NCI-H146 treated with DMSO at 0.1 percent for 48 hours (cell line): ENCODE measurements at regions not wholly inside any gene's neighbourhood (a gene's known extent, or its start where the extent isn't known, plus 50 kb on each side); places are given as distances from the start of the nearest gene placed in this dataset.
"Not testable (repeated sequence)": the region's sequence is repeated elsewhere in the genome, so short reads cannot be mapped to it uniquely, and the experiment has no call there.

Source experiments
- DNase-seq: peaks from one replicate; lab custom pipeline; 2025; ENCODE audit not compliant: unreplicated experiment; lab: John Stamatoyannopoulos, UW

- no peak for DNase-seq
Measured at GRCh38 chr1:214715126-214715525, 112.1 kb downstream of the CENPF start.

DNA sequence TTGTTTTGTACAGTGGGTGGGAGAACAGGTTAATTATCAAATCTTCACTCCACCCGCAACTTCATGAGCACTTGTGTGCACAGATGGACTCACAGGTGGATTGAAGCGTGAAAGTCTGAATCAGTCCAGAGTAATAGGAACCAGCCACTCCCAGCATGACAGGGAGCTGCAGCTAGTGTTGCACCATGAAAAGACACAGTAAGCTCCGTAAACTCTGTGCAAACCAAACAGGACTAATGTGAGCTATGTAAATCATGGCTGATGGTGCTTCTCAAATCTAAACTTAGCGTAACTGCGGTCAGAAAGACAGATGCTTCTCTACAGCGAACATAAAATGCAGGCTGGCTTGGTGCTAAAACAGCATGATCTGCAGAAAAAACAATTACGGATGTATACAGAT is 114.4 kb downstream of the CENPF start:
- peak; percentile 5 for DNase-seq

DNA sequence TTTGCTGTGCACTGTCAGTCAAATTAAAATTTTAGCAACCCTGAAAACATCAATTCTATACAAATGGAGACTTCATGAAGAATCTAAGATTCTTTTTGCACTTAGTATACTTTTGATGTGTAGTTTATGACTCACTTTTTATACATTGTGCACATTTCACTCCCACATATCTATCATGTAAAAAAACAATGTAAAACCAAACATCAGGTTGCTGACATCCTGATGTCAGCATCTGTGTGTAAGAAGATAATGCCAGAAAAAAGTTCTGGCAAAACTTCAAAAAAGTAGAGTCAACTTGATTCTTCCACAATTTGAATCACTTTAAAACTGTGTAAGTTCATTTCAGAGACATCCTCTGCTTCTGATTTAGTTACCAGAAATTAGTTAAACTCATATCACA is 115.7 kb downstream of the CENPF start:
- DNase-seq = no peak

- DNase-seq = no peak
Measured at GRCh38 chr1:214719207-214719606, 116.2 kb downstream of the CENPF start.

DNA sequence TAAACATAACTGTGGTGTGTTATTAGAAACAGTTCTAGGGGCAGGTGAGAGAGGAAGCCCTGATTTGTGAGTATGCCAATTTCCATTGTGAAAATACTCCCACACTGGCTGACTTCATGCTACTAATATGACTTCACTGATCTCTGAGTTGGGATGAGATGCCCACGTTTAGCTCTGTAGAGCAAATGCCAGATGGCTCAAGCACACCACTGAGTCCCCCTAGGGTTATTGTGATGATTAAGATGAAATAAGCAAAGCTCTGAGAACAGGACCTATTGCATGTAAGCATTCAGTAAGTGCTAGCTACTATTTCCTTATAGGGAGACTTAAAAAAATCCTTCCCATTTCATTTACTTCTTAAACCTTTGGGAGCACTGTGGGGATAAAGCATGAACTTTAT is 117.6 kb downstream of the CENPF start:
- DNase-seq = no peak

- DNase-seq = no peak
Measured at GRCh38 chr1:214727274-214727673, 124.3 kb downstream of the CENPF start.

DNA sequence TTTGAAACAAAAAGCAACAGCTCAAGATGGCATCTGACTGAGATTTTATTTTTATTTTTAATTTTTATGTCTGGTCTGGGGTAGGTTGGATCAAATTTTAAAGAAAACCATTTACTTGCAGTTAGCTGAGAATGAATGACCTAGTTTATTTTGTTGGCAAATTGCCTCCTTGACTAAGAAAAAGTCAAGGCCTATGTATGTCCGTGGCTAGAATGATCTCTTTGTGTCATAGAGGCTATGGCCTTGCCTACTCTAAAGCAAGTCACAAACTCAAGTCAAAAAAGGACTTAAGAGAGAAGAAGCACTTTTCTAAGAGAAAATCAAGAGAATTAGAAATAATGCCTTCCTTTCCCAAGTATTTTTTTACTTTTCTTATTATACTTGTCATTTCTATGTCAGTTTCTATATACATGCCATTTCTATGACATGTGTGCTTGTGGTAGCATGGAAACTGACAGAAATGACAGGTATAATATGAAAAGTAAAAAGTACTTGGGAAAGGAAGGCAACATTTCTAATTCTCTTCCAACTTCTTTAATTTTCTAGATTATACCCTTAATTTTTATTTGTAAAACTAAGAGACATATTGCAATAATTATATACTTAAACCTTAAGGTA is 136.7 kb downstream of the CENPF start:
- no peak for DNase-seq

DNA sequence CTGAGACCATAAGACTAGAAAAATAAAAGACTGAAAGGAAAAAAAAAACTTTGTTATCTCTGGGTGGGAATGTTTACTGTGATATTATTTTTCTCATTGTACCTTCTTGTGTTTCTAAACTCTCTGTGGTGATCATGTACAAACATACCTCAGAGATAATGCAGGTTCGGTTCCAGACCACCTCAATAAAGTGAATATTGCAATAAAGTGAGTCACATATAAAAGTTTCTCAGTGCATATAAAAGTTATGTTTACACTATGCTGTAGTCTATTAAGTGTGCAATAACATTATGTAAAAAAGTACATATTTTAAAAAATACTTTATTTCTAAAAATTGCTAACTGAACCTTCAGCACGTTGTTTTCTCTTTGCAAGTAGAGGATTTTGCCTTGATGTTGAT is 137.5 kb downstream of the CENPF start:
- no peak for DNase-seq

GRCh38 chr1:214747050-214747635 is 144.1 kb downstream of the CENPF start:
- no peak for DNase-seq

DNA sequence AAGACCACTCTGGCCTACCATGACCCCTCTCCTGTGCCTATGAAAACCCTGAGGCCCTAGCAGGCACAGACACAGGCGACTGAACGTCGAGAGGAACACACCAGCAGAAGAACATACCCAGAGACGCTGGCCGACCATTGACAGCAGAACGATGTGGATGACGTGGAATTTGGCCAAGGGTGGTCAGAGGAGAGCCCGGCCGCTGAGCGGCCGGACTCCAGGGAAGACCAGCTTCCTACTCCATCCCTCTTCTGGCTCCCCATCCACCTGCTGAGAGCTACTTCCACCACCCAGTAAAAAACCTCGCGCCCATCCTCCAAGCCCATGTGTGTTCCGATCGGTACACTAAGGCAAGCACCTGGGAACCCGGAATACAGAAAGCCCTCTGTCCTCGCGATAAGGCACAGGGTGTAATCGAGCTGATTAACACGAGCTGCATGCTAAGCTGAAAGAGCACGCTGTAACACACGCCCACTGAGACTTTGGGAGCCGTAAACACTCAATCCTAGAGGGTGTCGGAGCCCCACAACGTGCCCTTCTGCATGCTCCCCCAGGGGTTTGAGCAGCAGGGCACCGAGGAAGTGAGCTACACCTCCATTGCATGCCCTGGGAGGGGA is 150.3 kb downstream of the CENPF start:
- no peak for DNase-seq

DNA sequence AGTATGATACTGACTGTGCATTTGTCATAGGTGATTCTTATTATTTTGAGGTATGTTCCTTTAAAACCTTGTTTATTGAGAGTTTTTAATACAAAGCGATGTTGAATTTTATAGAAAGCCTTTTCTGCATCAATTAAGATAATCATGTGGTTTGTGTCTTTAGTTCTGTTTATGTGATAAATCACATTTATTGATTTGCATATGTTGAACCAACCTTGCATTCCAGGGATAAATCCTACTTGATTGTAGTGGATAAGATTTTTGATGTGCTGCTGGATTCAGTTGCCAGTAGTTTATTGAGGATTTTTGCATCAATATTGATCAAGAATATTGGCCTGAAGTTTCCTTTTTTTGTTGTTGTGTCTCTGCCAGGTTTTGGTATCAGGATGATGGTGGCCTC is 158.0 kb downstream of the CENPF start:
- DNase-seq = no peak

DNA sequence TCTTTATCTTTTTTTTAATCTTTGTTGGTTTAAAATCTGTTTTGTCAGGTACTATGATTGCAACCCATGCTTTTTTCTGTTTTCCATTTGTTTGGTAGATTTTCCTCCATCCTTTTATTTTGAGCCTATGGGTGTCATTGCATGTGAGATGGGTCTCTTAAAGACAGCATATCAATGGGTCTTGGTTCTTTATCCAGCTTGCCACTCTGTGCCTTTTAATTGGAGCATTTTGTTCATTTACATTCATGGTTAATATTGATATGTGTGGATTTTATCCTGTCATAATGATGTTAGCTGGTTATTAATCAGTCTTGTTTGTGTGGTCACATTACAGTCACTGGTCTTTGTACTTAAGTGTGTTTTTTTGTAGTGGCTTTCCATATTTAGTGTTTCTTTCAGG is 159.9 kb downstream of the CENPF start:
- DNase-seq = no peak

DNA sequence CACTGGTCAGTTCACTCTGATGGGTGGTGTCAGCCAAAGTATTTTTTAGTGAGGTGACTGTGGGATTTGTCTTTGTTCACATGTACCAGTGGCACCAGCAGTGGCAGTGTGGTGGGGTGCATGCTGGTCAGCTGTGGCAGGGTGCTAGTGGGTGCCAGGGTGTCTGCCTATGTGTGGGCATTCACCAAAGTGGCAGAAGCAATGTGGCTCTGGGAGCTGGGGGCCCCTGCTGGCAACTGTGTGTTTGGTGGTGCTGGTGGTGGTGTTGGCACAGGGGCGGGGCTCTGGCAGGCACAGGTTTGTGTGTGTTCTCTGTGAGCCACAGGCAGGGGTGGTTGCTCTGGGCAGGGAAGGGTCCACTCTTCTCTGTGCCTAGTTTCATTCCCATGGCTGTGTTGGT is 161.5 kb downstream of the CENPF start:
- DNase-seq = no peak

GRCh38 chr1:214767221-214767620 is 164.2 kb downstream of the CENPF start:
- DNase-seq = no peak

- DNase-seq = not testable (repeated sequence)
Measured at GRCh38 chr1:214769666-214770065, 166.7 kb downstream of the CENPF start.

GRCh38 chr1:214777364-214777763 is 174.4 kb downstream of the CENPF start:
- no peak for DNase-seq

GRCh38 chr1:214791961-214792360 is 189.0 kb downstream of the CENPF start:
- DNase-seq = no peak

DNA sequence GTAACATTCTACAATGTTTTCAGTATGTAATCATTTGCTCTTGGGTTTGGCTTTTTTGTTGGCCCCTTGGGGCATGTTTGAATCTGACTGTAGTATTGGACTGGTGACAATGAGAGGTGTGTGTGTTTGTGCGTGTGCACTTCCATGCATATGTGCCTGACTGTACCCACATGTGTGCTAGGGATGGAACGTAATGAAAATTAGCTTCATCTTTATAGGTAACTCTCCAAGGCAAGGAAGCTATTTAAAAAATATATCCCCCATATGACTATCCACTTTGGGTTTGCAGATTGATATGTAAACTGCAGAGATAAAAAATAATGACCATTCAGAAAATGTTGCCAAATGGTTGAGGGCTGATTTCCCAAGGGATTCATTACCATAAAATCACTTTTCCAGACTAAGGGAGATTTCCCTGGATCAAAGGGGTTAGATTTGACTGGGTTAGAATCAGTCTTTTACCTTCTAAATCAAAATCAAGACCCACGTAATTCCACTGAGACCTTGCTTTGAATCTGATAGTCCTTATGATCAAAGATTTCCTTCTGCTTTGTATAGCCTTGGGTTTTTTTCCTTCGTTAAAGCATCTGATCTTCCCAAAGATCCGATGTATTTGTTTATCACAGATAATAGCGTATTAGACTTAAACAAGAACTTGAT is 189.7 kb downstream of the CENPF start:
- no peak for DNase-seq

GRCh38 chr1:214793708-214794107 is 190.7 kb downstream of the CENPF start:
- no peak for DNase-seq

DNA sequence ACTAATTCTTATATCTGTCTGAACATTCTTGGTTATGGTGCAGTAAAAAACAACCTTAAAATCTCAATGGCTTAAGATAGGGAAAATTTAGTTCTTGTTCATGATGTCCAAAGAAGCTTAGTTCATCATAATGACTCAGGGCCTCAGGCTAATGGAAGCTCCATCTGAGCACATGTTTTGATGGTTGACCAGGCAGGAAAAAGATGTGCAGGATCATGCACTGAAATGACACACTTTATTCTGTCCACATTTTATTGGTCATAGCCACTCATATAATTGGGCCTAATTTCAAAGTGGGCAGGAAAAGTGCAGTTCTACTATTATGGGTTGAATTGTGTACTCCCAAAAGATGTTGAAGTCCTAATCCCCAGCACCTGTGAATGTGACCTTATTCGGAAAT is 198.2 kb downstream of the CENPF start:
- DNase-seq = no peak

DNA sequence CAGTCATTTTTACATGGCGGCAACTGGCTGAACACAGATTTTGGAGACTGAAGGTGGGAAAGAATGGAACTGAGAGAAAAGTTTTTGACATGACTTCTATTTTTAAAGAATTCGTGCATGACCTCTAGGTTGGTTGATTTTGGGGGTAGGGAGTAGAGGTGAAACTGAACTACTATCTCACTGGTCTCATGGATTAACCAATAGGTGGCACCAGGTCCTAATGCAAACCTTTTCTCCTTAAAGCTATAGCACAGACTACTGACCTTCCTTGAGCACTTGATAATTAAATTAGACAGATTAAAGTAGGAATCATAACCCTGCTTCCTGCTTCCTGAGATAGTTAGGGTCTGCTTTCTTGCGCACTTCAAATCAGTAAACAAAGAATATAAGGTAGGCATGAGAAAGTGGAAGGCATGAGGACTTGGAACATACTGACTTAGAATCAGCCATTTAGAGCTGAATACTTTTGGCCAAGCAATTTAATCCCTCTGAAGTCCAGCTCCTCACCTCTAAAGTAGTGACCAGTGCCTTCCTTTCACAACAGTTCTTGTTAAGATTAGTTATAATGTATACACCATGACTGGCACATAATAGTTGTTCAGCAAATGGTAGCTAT is 206.0 kb downstream of the CENPF start:
- peak; percentile 3 for DNase-seq

DNA sequence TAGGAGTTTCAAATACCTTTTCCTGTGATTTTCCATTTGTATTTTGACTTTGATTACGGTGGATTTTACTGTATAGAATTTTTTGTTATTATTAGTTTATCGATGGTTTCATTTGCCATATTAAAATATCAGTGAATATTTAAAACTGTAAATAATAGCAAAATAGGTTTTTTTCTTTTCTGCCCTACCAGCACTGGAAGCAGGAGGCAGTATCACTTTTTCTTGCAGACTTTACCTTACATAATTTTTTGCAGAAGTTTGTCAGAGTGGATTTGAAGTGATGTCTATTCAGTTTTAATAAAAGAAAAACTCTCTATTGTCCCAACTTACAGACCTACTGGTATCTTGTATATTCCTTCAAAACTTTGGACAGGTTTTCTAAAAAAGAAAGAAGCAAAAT is 213.6 kb downstream of the CENPF start:
- DNase-seq = no peak
